ENCODE measurements at regions not wholly inside any gene's neighbourhood (a gene's known extent, or its start where the extent isn't known, plus 50 kb on each side); places are given as distances from the start of the nearest gene placed in this dataset.

DNA sequence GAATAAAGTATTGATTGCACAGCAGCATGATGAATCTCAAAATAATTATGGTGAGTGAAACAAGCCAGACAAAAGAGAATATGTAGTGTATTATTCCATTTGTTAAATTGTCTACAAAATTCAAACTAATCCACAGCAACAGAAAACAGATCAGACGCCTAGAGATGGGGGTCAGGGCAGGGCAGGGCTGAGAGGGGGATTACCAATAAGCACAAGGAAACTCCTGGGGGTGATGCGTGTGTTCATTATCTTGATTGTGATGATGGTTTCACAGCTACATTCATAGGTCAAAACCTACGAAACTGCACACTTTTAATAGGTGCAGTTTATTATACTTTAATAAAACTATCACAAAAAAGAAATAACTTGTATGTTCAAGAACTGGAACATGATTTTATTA is 132.7 kb upstream of the CDK6 start:
- TF ChIP-seq, protein P1, sequence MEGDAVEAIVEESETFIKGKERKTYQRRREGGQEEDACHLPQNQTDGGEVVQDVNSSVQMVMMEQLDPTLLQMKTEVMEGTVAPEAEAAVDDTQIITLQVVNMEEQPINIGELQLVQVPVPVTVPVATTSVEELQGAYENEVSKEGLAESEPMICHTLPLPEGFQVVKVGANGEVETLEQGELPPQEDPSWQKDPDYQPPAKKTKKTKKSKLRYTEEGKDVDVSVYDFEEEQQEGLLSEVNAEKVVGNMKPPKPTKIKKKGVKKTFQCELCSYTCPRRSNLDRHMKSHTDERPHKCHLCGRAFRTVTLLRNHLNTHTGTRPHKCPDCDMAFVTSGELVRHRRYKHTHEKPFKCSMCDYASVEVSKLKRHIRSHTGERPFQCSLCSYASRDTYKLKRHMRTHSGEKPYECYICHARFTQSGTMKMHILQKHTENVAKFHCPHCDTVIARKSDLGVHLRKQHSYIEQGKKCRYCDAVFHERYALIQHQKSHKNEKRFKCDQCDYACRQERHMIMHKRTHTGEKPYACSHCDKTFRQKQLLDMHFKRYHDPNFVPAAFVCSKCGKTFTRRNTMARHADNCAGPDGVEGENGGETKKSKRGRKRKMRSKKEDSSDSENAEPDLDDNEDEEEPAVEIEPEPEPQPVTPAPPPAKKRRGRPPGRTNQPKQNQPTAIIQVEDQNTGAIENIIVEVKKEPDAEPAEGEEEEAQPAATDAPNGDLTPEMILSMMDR (conservative IDR thresholded peaks at IDR 0.05 in 1 of 2, IDR thresholded peaks at IDR 0.05 in 1 of 2; ENCODE audit: extremely low read depth in 1 of 2, insufficient read depth in 1 of 2, low read depth in 1 of 2, low read length in 2 of 2): no peak
- TF ChIP-seq EZH2 (IDR thresholded peaks at IDR 0.05; ENCODE audit: borderline replicate concordance, low read length): no peak
